ENCODE measurements at regions not wholly inside any gene's neighbourhood (a gene's known extent, or its start where the extent isn't known, plus 50 kb on each side); places are given as distances from the start of the nearest gene placed in this dataset.

GRCh38 chr10:129213256-129213655 lies 253.8 kb upstream of the MGMT start:
- TF ChIP-seq YY1 (IDR thresholded peaks at IDR 0.05; ENCODE audit: extremely low read depth, insufficient replicate concordance, low read depth, low read length) = no peak
- no peak for TF ChIP-seq SIN3A (IDR thresholded peaks at IDR 0.05; ENCODE audit: low read depth)
- no peak for TF ChIP-seq CTCF (IDR thresholded peaks at IDR 0.05 in 2 of 3, conservative IDR thresholded peaks at IDR 0.05 in 1 of 3; ENCODE audit: borderline replicate concordance in 1 of 3, insufficient read depth in 1 of 3, low read depth in 2 of 3, low read length in 2 of 3)
- TF ChIP-seq ATF3 (IDR thresholded peaks at IDR 0.05) = no peak
- TF ChIP-seq REST (IDR thresholded peaks at IDR 0.05; ENCODE audit: low read depth) = no peak
- TF ChIP-seq POLR2A (IDR thresholded peaks at IDR 0.05; ENCODE audit: borderline replicate concordance, extremely low read depth, insufficient read depth, insufficient read length) = no peak
- TF ChIP-seq CBX3 (IDR thresholded peaks at IDR 0.05; ENCODE audit: low read depth) = no peak
- no peak for TF ChIP-seq EZH2phosphoT487 (IDR thresholded peaks at IDR 0.05; ENCODE audit: borderline replicate concordance)
- no peak for TF ChIP-seq POLR2AphosphoS5 (IDR thresholded peaks at IDR 0.05; ENCODE audit: low read depth, low read length)
- no peak for TF ChIP-seq FOSL1 (IDR thresholded peaks at IDR 0.05; ENCODE audit: low read depth)
- no peak for TF ChIP-seq ZFX (IDR thresholded peaks at IDR 0.05)
- TF ChIP-seq MAX (IDR thresholded peaks at IDR 0.05) = no peak
- TF ChIP-seq ZNF274 (IDR thresholded peaks at IDR 0.05; ENCODE audit: low read depth, low read length) = no peak
- TF ChIP-seq EZH2 (IDR thresholded peaks at IDR 0.05) = no peak
